Right hindlimb (tissue), 1 donor: ENCODE measurements at regions not wholly inside any gene's neighbourhood (a gene's known extent, or its start where the extent isn't known, plus 50 kb on each side); places are given as distances from the start of the nearest gene placed in this dataset.

Source experiments
- DNase-seq: peaks from one replicate; pipeline ENCODE4 v3.0.0-alpha.2; 2018

GRCh38 chr22:48096851-48097665 is 1334.6 kb downstream of the TBC1D22A start:
- no peak for DNase-seq

GRCh38 chr22:48096411-48096810 is 1334.0 kb downstream of the TBC1D22A start:
- DNase-seq, result no peak

- DNase-seq, result no peak
These were observed 1331.5 kb downstream of the TBC1D22A start for GRCh38 chr22:48093981-48094380.

GRCh38 chr22:48092866-48093265 is 1330.4 kb downstream of the TBC1D22A start:
- DNase-seq, result no peak

GRCh38 chr22:48091656-48092223 is 1329.3 kb downstream of the TBC1D22A start:
- no peak for DNase-seq

- DNase-seq, result no peak
These were observed 1328.7 kb downstream of the TBC1D22A start for GRCh38 chr22:48091060-48091650.

- DNase-seq, result no peak
These were observed 1327.9 kb downstream of the TBC1D22A start for GRCh38 chr22:48090332-48090672.

GRCh38 chr22:48089601-48090331 is 1327.3 kb downstream of the TBC1D22A start:
- peak; percentile 48 for DNase-seq

GRCh38 chr22:48088926-48089536 is 1326.6 kb downstream of the TBC1D22A start:
- no peak for DNase-seq

GRCh38 chr22:48088251-48088650 is 1325.8 kb downstream of the TBC1D22A start:
- DNase-seq, result no peak

- no peak for DNase-seq
These were observed 1323.6 kb downstream of the TBC1D22A start for GRCh38 chr22:48085901-48086645.

GRCh38 chr22:48084729-48085050 is 1322.2 kb downstream of the TBC1D22A start:
- no peak for DNase-seq

GRCh38 chr22:48084041-48084728 is 1321.7 kb downstream of the TBC1D22A start:
- no peak for DNase-seq

- DNase-seq, result no peak
These were observed 1321.1 kb downstream of the TBC1D22A start for GRCh38 chr22:48083502-48083901.

- DNase-seq, result no peak
These were observed 1319.8 kb downstream of the TBC1D22A start for GRCh38 chr22:48082284-48082683.

- DNase-seq, result no peak
These were observed 1318.8 kb downstream of the TBC1D22A start for GRCh38 chr22:48081281-48081680.

GRCh38 chr22:48080316-48081165 is 1318.1 kb downstream of the TBC1D22A start:
- DNase-seq, result no peak

GRCh38 chr22:48079505-48080290 is 1317.2 kb downstream of the TBC1D22A start:
- DNase-seq, result no peak

- no peak for DNase-seq
These were observed 1316.4 kb downstream of the TBC1D22A start for GRCh38 chr22:48078825-48079224.

GRCh38 chr22:48077699-48078098 is 1315.2 kb downstream of the TBC1D22A start:
- DNase-seq, result no peak
